Activated T-helper 1 cell treated with anti-CD3 and anti-CD28 coated beads, Interleukin-12 subunit alpha, Interleukin-12 subunit beta, Interleukin-2, Interleukin-4 antibody, amounts not matched to agents 30 ng/mL and 10 ng/mL and 1 ng/mL, durations not matched to agents 14 hours and 24 hours and 36 hours (primary cell): ENCODE measurements at regions not wholly inside any gene's neighbourhood (a gene's known extent, or its start where the extent isn't known, plus 50 kb on each side); places are given as distances from the start of the nearest gene placed in this dataset.
A peak's percentile ranks its signal among the peaks of the same experiment; 100 is the strongest.
"Not testable (repeated sequence)": the region's sequence is repeated elsewhere in the genome, so short reads cannot be mapped to it uniquely, and the experiment has no call there.

ENCODE experiments used
- DNase-seq: peaks from one replicate; pipeline ENCODE4 v3.0.0; 2021; ENCODE audit warnings: low spot score
- H3K27ac Mint-ChIP-seq: one replicate; pipeline ENCODE4 v1.8.0; 2021; ENCODE audit warnings: mild to moderate bottlenecking, mixed read lengths
- H3K27me3 Mint-ChIP-seq: one replicate; pipeline ENCODE4 v1.8.0; 2022; ENCODE audit warnings: mild to moderate bottlenecking, moderate library complexity, mixed read lengths; ENCODE audit not compliant: insufficient read depth
- H3K36me3 Mint-ChIP-seq: one replicate; pipeline ENCODE4 v1.8.0; 2021; ENCODE audit warnings: low read depth, mixed read lengths
- H3K4me1 Mint-ChIP-seq: one replicate; pipeline ENCODE4 v1.8.0; 2021; ENCODE audit warnings: low read depth, mixed read lengths
- H3K4me3 Mint-ChIP-seq: one replicate; pipeline ENCODE4 v1.8.0; 2021; ENCODE audit warnings: mild to moderate bottlenecking, moderate library complexity, mixed read lengths
- H3K9me3 Mint-ChIP-seq: one replicate; pipeline ENCODE4 v1.8.0; 2021; ENCODE audit warnings: mixed read lengths
- intact Hi-C: fragments of 100-400 bp; cut with micrococcal nuclease; formaldehyde crosslinking; loops from one replicate; pipeline ENCODE4 v1.15.1; 2024

- H3K9me3 Mint-ChIP-seq, result no peaks in the 10 kb centered on the region
- H3K4me1 Mint-ChIP-seq, result peaks cover 31% of the 10 kb centered on the region
- H3K27me3 Mint-ChIP-seq, result peaks cover 3% of the 10 kb centered on the region
Observed at GRCh38 chr6:27834879-27835549, 77.2 kb downstream of the OR2B2 start.

GRCh38 chr6:27834384-27834783 lies 77.8 kb downstream of the OR2B2 start:
- peaks cover 2% of the 10 kb centered on the region for H3K36me3 Mint-ChIP-seq
- no peak overlapping the region for H3K4me3 Mint-ChIP-seq
- no peaks in the 10 kb centered on the region for H3K9me3 Mint-ChIP-seq
- intact Hi-C loops, result loop anchor here (5.0 kb wide), 1 partner anchor 1637 kb away; a partner anchor contains a TSS
- no peak for DNase-seq
- peaks cover 31% of the 10 kb centered on the region for H3K4me1 Mint-ChIP-seq
- H3K27me3 Mint-ChIP-seq, result peaks cover 3% of the 10 kb centered on the region
- H3K27ac Mint-ChIP-seq, result peak overlapping the region; percentile 54

More at GRCh38 chr6:27834879-27835549, 77.2 kb downstream of the OR2B2 start:
- Mint-ChIP-seq H3K27ac (peak overlapping the region; percentile 90), H3K4me3 (peak overlapping the region; percentile 37), H3K36me3 (peaks cover 2% of the 10 kb centered on the region)
- DNase-seq, result no peak
- intact Hi-C loops, result loop anchor here (5.0 kb wide), 3 partner anchors 502 to 1803 kb away; partner anchors contain the start of gene ZSCAN31

GRCh38 chr6:27831434-27832081 lies 80.6 kb downstream of the OR2B2 start:
- peak; percentile 82 for DNase-seq
- H3K4me1 Mint-ChIP-seq, result peaks cover 36% of the 10 kb centered on the region
- not testable (repeated sequence) for H3K9me3 Mint-ChIP-seq, H3K27me3 Mint-ChIP-seq, H3K36me3 Mint-ChIP-seq
- H3K27ac Mint-ChIP-seq, result peak overlapping the region; percentile 99
- intact Hi-C loops, result loop anchor here (1.0 to 5.0 kb wide), 2 partner anchors 8 to 1634 kb away; a partner anchor contains a TSS
- peak overlapping the region; percentile 93 for H3K4me3 Mint-ChIP-seq

- not testable (repeated sequence) for H3K27me3 Mint-ChIP-seq, H3K9me3 Mint-ChIP-seq
- peak; percentile 56 for DNase-seq
Observed at GRCh38 chr6:27830600-27831433, 81.4 kb downstream of the OR2B2 start.

GRCh38 chr6:27830212-27830599 lies 82.0 kb downstream of the OR2B2 start:
- Mint-ChIP-seq H3K4me1 (peaks cover 46% of the 10 kb centered on the region), H3K36me3 (peaks cover 4% of the 10 kb centered on the region), H3K9me3 (no peaks in the 10 kb centered on the region), H3K4me3 (peak overlapping the region; percentile 93), H3K27ac (peak overlapping the region; percentile 99), H3K27me3 (peaks cover 3% of the 10 kb centered on the region)
- no peak for DNase-seq
- intact Hi-C loops, result loop anchor here (5.0 kb wide), 1 partner anchor 1633 kb away; a partner anchor contains a TSS

More at GRCh38 chr6:27830600-27831433, 81.4 kb downstream of the OR2B2 start:
- not testable (repeated sequence) for H3K36me3 Mint-ChIP-seq
- intact Hi-C loops, result loop anchor here (1.0 to 5.0 kb wide), 2 partner anchors 8 to 1634 kb away; a partner anchor contains a TSS
- Mint-ChIP-seq H3K4me3 (peak overlapping the region; percentile 93), H3K27ac (peak overlapping the region; percentile 99), H3K4me1 (peaks cover 43% of the 10 kb centered on the region)

GRCh38 chr6:27829453-27830211 lies 82.6 kb downstream of the OR2B2 start:
- H3K4me3 Mint-ChIP-seq, result peak overlapping the region; percentile 93
- peaks cover 46% of the 10 kb centered on the region for H3K4me1 Mint-ChIP-seq
- H3K9me3 Mint-ChIP-seq, result no peaks in the 10 kb centered on the region
- peaks cover 4% of the 10 kb centered on the region for H3K36me3 Mint-ChIP-seq
- peaks cover 3% of the 10 kb centered on the region for H3K27me3 Mint-ChIP-seq
- intact Hi-C loops, result loop anchor here (5.0 kb wide), 1 partner anchor 1632 kb away; a partner anchor contains a TSS
- DNase-seq, result no peak
- H3K27ac Mint-ChIP-seq, result peak overlapping the region; percentile 99

GRCh38 chr6:27827477-27827876 lies 84.7 kb downstream of the OR2B2 start:
- peaks cover 57% of the 10 kb centered on the region for H3K4me1 Mint-ChIP-seq
- H3K4me3 Mint-ChIP-seq, H3K27ac Mint-ChIP-seq, intact Hi-C loops, DNase-seq, H3K27me3 Mint-ChIP-seq, H3K36me3 Mint-ChIP-seq, H3K9me3 Mint-ChIP-seq: not testable (repeated sequence)

GRCh38 chr6:27826612-27826985 lies 85.6 kb downstream of the OR2B2 start:
- Mint-ChIP-seq H3K4me1 (peaks cover 54% of the 10 kb centered on the region), H3K27ac (peak overlapping the region; percentile 92), H3K4me3 (peak overlapping the region; percentile 82)
- intact Hi-C loops, DNase-seq, H3K9me3 Mint-ChIP-seq, H3K27me3 Mint-ChIP-seq, H3K36me3 Mint-ChIP-seq: not testable (repeated sequence)

- peak overlapping the region; percentile 82 for H3K4me3 Mint-ChIP-seq
- H3K27me3 Mint-ChIP-seq, DNase-seq, H3K9me3 Mint-ChIP-seq, H3K36me3 Mint-ChIP-seq: not testable (repeated sequence)
- intact Hi-C loops, result loop anchor here (1.0 kb wide), 1 partner anchor 39 kb away; a partner anchor contains a TSS
- peaks cover 51% of the 10 kb centered on the region for H3K4me1 Mint-ChIP-seq
- peak overlapping the region; percentile 92 for H3K27ac Mint-ChIP-seq
Observed at GRCh38 chr6:27825848-27826611, 86.2 kb downstream of the OR2B2 start.

GRCh38 chr6:27825025-27825793 lies 87.0 kb downstream of the OR2B2 start:
- H3K4me3 Mint-ChIP-seq, result peak overlapping the region; percentile 89
- DNase-seq, result no peak
- H3K9me3 Mint-ChIP-seq, result no peaks in the 10 kb centered on the region
- peaks cover 46% of the 10 kb centered on the region for H3K4me1 Mint-ChIP-seq
- peaks cover 3% of the 10 kb centered on the region for H3K27me3 Mint-ChIP-seq
- H3K27ac Mint-ChIP-seq, result peak overlapping the region; percentile 96
- peaks cover 2% of the 10 kb centered on the region for H3K36me3 Mint-ChIP-seq
- intact Hi-C loops, result loop anchor here (1.0 kb wide), 1 partner anchor 40 kb away; a partner anchor contains a TSS
